GM21515 (cell line): ENCODE measurements at regions not wholly inside any gene's neighbourhood (a gene's known extent, or its start where the extent isn't known, plus 50 kb on each side); places are given as distances from the start of the nearest gene placed in this dataset.

ENCODE experiments used
- ATAC-seq: cut with Tn5 transposase; IDR thresholded peaks from one replicate; pipeline ENCODE4 v1.9.1; 2021; ENCODE audit not compliant: unreplicated experiment

DNA sequence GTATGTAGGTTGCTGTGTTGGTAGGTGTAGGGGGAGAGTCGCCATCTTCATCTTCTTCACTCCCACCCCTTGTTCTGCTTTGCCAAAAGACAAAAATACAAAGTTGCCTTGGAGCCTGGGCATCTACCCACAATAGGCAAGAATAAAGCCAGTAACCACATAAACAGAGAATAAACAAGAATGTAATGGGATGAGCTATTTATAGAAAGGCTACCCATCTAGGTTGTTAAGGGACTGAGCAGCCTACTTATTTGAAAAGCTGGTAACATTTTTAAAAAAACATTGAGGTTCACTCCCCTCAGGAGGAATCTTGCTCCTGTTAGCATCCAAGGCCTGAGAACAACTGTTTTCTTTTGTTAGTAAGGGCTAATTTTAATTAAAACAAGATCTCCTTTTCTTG is 301.4 kb upstream of the STXBP5 start:
- ATAC-seq = no peak

DNA sequence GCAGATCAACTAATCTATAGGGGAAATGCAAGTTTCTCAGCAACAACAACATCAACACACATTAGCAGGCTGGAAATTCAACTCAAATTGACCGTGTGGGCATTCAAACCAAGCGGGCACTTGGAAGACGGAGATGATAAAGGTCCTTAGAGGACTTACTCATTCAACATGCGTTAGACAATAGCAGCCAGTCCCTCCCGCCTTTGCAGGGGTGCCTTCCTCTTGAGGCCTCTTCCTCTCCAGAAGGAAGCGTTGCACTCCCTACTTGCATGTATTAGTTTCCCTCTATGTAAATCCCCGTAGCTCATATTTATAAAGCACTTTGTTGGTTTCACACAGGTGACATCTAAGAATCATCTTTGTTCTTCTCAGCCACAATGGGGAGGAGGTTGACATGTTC is 300.8 kb upstream of the STXBP5 start:
- no peak for ATAC-seq

DNA sequence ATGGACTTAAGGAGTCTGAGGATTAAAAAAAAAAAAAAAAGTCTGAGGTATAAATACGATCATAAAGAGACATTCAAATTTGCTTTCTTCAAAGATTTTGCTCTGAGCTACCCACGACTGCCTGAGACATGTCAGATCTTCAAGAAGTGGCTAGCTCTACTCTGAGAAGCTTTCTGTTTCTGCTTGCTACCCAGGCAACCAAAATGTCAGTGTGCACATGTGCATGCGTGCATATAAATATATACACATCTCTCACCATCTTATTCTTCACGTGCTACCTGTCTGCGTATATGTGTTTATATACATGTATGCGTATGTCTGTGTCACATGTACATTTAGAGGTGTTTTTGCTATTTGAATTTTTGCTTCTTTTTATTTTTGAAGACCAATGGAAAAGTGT is 299.6 kb upstream of the STXBP5 start:
- no peak for ATAC-seq

DNA sequence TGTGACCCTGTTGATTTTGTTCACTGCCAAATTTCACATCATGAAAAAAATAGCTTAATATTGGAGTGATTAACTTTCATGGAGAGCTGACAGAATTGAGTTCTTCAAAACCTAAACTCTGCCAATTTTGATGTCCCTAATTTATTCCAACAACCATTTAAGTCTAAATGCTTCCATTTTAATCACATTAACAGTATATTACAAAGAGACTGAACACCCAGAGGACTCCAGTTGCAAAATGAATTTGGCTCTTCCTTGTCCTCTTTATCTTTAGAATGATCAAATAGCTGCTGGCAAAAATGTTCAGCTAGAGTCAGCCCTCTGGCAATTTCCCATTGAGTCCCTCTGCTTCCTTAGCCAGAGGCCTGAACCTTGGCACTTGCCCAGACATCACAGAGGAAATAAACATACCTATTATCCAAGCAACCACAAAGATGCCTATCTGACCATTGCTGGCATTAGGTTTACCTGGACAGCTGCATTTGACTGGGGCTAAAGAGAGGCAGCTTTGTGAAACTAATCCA is 299.0 kb upstream of the STXBP5 start:
- ATAC-seq = no peak

DNA sequence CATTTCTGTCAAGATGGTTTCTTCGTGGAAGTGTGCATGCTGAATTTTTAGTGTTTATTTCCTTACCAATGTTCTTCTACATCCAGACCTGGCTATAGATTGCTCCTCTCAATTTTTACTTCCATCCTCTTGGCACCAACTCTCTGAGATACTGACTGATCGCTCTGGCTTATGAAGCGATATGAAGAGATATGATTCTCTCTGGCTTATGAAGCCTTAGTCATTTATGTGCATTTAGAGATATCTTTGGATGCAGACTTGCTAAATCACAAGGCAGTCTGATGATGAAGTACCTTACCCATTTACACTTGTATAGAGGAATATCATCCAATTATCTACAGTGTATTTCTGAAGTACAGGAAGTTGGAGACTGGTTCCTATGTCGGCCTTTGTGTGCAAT is 295.4 kb upstream of the STXBP5 start:
- no peak for ATAC-seq

DNA sequence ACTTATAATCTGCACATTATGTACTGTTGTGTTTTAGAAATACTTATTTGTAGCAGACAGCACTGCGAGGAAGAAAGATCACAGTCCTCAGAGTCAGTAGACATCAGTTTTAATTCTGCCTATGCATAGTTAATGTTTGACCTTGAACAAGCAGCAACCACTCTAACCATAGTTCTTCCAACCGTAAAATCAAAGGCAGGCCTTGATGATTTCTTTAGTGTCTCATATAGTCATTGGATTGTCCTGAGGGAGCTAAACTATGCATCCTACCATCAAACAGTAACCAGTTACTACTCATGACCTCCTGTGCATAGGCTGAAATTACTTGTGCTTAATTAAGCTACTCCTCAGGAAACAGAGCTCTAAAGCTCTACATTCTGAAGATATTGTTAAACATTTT is 294.8 kb upstream of the STXBP5 start:
- ATAC-seq = no peak

DNA sequence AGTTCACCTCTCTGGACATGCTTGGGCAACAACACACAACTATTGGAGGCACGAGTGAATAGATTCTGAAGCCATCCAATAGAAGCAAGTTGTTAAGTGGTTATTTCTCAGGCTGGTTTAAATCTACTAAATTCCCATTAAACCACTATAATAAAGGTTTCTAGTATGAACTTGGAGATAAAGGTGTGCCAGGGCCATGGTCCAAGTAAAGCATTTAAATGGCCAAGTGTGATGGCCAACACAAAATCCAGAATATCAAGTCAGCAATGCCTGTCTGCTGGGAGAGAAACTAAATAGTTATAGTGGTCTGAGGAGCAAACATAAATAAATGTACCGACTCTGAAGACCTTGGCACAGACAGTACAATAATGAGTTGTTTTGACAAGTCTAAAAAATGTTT is 294.3 kb upstream of the STXBP5 start:
- no peak for ATAC-seq

DNA sequence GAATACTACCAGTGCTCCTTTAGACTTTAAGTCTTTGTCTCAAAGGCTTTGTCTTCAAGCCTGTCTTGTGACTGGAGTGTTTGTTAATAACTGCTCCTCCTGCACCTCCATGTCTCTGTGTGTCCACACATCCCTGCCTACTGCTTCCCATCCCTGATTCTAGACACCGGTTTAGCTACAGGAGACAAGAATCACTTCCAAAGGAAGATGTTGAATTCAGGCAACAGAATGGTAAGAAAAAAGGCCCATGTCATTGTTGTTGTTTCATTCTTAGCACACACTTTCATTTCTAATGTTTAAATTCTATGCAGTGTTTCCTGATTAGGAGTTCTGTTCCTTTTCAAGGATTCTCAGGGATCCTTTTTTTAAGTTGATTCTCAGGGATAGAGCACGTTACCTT is 293.6 kb upstream of the STXBP5 start:
- ATAC-seq = no peak

DNA sequence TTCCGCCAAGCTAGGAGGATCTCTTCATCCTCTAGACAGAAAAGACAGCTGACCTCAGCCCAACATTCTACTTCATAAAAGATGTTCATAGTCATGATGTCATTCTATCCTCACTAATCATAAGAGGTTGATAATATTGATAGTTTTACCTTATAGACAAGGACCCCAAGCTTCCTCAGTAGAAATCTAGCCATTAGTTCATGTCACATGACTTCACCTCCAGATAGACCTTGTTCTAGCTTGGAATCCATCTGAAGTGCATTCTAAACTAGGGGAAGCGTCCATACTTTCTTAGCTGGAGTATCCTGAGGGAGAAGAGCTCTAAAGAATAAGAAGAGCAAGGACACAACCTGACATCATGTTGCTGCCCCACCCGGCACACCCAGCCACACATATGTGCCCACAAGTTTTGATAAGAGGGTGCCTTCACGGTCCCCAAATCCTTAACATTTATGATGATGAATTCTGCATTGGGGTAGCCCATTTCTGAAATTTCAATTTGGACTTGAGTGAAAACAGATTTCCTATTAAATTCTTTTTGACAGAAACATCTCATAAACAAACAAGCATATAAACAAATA is 292.5 kb upstream of the STXBP5 start:
- no peak for ATAC-seq

DNA sequence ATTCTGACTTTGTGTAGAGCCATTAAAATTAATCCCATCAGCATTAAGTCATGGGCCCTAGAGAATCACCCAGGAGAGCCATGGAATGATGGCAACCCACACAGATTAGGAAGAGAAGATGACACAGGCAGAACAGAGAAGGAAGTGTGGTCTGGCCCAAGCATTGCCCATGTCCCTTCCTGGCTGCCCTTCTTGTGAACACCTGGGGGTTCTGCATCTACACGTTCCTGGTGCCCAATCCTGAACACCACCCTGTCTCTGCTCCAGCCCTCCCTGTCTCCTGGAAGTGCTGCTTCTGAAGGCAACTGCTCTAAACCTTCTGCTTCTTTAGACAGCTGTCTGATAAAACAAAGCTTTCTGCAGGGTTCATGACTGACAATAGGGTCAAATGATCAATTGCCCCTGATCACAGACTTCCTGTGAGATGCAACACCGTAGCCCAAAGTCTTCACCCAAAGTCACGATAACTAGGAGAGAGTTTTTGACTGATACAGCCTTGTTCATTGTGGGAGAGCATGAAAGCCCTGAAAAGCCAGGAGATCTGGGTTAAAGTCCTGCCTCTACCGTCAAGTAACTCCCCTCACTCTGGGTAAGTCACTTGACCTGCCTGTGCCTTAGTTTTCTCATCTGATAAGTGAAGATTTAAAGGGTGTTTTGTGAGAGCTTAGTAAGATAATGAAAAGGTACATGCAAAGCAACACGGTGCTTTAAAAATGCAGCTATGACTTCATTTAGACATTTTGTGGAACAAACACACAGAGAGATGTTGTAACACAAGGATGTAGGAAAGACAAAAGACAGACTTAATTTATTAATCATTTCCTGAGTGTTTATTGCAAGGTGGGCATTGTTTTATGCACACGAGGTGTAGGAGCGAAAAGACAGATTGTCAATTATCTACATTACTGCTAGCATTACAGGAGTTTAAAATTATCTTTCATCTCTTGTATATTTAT is 291.2 kb upstream of the STXBP5 start:
- ATAC-seq = no peak

DNA sequence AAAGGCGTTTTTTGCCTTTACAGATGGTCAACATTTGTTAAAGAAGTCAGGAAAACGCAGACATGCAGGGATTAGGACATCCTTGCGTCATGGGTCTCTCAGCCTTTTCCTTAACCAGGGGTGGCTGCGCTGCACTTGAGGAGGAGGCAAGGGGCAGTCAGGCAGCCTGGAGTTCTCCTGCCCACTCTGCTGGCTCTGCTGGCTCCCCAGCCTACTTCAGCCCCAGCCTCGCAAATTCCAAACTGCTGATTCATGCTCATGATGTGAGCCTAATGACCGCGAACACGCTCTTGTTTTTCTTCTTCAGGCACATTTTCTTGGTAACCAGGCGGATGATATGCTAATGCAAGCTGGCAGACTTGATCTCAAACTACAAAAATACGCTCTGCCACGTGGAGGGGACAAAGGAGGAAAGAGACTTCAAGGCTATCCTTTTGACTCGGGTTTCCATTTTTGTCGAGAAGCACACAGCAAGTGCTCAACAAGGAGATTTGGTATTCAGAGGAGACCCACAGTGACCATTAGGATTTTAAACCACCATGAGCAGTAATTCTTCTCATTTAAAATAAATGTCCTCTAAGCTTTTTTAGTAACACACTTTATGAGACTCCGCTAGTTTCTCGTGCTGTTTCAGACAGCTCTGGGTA is 290.3 kb upstream of the STXBP5 start:
- ATAC-seq = no peak

DNA sequence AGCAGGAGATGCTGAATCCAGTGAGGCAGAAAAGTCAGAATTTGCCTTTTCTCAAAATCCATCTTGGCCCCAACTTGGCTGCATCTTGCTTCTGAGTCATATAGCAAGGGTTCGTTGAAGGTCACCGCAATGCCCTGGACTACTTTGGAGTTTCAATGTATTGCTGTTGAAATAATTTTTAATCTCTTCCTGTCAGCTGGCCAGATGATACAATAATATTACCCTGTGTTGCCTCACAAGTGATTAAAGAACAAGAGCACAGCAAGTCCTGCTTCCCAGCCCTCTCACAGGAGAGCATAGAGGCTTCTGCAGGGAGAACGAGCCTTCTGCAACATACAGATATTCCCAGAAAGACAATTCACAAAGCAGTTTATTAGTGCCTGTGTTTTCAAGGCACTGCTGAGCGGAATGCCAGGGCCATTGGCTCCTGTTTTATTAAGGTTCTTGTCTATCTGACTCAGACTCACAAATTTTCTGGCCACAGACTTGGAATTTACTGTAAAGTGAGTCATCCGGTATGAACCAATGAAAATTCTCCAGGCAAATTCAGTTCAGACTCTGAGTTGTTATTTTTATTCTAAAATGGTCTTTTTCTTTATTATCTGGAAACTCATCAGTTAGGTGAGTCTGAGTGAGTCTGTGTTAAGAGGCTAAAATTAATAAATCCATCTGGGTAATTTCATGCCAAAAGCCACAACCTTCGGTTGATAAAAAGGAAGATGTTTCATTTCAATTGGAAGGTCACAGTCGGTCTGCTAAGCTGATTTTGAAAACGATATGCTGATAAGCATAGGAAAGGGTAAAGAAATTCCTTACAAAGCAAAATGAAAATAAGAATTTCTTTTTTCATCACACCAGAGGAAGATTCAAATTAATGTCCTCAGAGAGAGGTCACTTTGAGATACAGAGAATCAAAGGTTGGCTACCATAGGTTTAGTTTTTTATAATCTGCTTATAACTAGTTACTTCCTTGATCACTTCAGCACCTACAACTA is 289.4 kb upstream of the STXBP5 start:
- no peak for ATAC-seq

DNA sequence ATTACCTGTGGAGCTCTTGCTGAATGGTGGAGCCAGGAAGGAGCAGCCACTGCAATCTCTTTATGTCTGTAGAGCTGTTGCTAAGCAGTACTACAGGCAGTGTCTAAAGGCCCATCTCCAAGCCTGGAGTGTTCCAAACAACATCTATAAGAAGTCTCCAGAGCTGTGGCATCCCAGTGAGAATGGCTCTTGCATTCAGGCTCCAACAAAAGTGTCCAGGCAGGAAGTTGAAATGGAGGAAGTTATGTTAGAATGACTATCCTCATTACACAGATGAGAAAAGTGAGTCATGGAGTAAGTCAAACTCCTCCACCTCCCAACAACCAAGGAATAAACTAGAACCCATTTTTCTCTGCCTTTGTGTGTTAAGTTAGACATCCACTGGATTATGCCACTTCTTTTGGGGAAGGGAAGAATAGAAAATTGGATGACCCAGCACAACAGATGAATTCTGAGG is 288.5 kb upstream of the STXBP5 start:
- ATAC-seq = no peak

DNA sequence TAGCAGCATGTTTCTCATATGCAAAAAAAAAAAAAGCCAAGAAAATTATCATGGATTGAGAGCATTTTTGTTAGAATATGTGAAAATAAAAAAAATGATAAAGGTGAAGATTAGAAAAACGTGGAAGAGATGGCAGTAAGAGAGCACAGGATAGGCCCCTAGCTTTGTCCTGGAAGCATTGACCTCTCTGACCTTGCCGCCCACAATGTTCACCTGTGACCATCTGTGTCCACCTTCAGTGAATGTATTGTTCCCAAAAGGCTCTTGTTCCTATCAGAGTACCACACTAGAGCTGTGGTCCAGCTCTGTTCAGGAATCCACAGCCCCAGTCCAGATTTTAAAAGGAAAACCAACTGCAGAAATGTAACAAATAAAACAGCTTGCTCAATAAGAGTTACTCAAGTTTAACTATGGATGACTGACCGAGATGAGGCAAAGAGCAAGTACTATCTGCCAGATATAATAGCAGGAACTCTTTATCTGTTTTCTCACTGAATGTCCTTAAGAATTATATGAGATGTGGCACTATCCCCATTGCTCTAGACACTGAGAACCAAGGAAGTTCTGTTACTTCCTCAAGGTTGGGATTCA is 287.7 kb upstream of the STXBP5 start:
- ATAC-seq = no peak

DNA sequence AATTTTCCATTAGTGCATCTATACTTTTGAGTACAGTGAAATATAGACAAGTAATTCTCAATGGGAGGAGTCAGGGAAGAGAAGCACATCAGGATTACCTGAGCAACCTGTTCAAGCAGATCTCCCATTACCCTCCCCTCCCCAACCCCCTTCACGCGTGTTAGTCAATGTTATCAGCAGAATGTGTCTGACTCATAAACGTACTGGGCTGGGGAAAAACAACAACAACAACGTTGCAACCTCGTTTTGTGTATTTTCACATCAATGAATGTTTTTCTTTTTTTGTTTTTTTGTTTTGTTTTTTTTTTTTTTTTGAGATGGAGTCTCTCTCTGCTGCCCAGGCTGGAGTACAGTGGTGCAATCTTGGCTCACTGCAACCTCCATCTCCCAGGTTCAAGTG is 287.0 kb upstream of the STXBP5 start:
- ATAC-seq = no peak

DNA sequence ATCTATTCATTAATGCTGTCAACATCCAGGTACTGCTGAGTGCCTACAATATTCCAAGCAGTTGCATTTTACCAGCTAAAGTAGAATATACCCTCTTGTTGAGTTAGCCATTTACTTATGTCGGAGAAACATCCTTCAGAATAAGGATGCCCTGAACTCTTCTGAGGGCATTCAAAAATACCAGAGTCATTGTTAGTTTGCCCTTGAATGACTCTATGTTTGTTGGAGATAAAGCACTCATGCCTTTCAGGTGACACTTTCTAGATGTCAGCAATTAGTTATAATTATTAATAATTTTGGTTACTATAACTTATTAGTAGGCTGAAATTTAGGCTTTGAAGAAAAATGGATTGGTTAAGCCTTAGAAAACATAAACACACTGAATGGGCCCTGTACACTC is 286.2 kb upstream of the STXBP5 start:
- ATAC-seq = no peak

DNA sequence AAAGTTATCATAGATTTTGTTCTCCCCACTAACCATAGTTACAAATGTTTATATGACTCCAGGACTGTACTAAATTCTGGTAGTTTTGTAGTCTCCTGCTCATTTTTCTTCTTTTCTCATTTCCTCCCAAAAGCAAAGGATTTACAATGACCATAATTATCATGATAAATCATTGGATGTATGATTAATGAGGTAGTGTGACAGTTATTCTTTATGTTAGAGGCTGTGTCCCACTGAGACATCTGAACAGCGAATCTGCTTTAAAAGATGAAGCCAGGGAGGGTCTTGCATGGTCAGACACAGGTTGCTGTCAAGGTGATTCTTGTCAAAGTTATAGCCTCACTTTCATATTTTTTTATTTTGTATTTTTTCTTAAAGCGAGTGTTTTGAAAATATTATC is 285.2 kb upstream of the STXBP5 start:
- ATAC-seq = no peak

DNA sequence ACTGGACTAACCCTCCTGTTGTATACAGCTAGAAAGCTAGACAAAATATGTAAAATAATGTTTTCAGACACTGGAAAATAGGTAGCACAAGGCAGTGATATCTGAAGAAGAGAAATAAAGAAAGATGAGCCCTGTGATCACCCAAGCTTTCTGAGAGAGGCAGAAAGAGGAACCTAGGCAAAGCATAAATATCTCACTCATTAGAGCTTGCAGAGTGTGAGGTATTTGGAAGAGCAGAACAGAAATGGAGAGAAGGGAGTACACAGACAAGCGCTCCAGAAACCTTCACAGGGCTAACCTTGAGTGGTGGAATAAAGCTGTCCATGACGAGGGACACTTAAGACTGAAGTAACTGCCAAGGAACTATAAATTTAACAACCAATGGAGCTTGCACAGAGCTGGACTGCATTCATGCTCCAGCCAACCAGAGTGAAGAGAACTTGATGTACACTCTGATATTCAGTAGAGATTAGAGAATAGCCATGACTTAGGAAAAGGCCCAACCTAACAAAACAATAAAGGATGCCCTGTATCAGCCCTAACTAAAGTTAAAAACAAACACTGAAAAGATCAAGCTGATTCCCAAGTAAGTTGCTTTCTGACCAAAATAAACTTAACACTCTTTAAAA is 280.9 kb upstream of the STXBP5 start:
- ATAC-seq = no peak

DNA sequence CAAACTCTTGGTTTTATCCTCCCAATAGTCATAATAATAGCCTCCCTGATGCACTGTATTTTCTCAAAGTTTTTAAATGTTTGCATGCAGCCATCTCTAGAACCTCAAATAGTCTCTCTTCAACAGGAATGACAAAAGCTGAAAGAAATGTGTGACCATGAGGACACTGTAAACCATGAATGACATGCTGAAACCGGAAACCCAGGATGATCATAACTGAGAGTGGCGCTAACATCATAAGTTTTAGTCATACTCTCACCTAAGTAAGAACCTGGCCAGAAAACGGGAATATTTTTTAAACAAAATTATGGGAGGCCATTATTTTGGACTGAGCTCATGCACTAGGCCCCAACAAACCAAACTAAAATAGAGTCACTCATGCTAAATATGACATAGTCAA is 278.4 kb upstream of the STXBP5 start:
- ATAC-seq = no peak

DNA sequence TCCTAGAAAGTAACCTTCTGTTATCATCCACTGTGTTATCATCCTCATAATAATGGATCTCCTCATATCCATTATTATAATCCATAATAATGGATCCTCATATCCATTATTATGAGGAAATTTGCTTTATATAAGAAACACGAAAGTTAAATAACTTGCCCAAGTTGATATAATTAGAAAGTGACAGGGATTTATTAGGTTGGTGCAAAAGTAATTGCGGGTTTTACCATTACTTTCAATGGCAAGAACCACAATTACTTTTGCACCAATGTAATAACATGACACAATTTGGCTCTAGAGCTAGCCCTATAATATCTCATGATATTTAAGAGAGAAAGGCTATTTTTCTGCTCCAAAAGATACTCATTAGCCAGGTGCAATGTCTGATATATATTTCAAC is 275.7 kb upstream of the STXBP5 start:
- ATAC-seq = no peak
